ENCODE measurements at regions not wholly inside any gene's neighbourhood (a gene's known extent, or its start where the extent isn't known, plus 50 kb on each side); places are given as distances from the start of the nearest gene placed in this dataset.

- TF ChIP-seq TAF1 (IDR thresholded peaks at IDR 0.05; ENCODE audit: borderline replicate concordance, insufficient read depth, low read length) (no peak), POLR2AphosphoS5 (IDR thresholded peaks at IDR 0.05; ENCODE audit: low read depth, low read length) (no peak)
These were observed 480.2 kb downstream of the TMX3 start for GRCh38 chr18:68234676-68235075.
